ENCODE measurements at regions not wholly inside any gene's neighbourhood (a gene's known extent, or its start where the extent isn't known, plus 50 kb on each side); places are given as distances from the start of the nearest gene placed in this dataset.
A peak's percentile ranks its signal among the peaks of the same experiment; 100 is the strongest.

- no peak for DNase-seq (ENCODE audit: low read depth in 2 of 2)
These were observed 169.5 kb downstream of the BLID start for GRCh38 chr11:121946514-121946913.

- DNase-seq (ENCODE audit: low read depth in 2 of 2), result no peak
These were observed 171.3 kb downstream of the BLID start for GRCh38 chr11:121944556-121945230.

GRCh38 chr11:121938076-121938475 is 177.9 kb downstream of the BLID start:
- DNase-seq (ENCODE audit: low read depth in 2 of 2), result no peak

- DNase-seq (ENCODE audit: low read depth in 2 of 2), result no peak
These were observed 179.1 kb downstream of the BLID start for GRCh38 chr11:121936781-121937447.

GRCh38 chr11:121936370-121936769 is 179.6 kb downstream of the BLID start:
- DNase-seq (ENCODE audit: low read depth in 2 of 2), result no peak

- DNase-seq (ENCODE audit: low read depth in 2 of 2), result no peak
These were observed 182.3 kb downstream of the BLID start for GRCh38 chr11:121933694-121934093.

- no peak for DNase-seq (ENCODE audit: low read depth in 2 of 2)
These were observed 182.7 kb downstream of the BLID start for GRCh38 chr11:121933294-121933693.

GRCh38 chr11:121932646-121933185 is 183.3 kb downstream of the BLID start:
- DNase-seq (ENCODE audit: low read depth in 2 of 2), result no peak

GRCh38 chr11:121931748-121932352 is 184.2 kb downstream of the BLID start:
- no peak for DNase-seq (ENCODE audit: low read depth in 2 of 2)

GRCh38 chr11:121931121-121931520 is 184.9 kb downstream of the BLID start:
- DNase-seq (ENCODE audit: low read depth in 2 of 2), result no peak

GRCh38 chr11:121930004-121930965 is 185.7 kb downstream of the BLID start:
- no peak for DNase-seq (ENCODE audit: low read depth in 2 of 2)

GRCh38 chr11:121929581-121929980 is 186.4 kb downstream of the BLID start:
- peak in 1 of 2 donors; percentile 26 for DNase-seq (ENCODE audit: low read depth in 2 of 2)

GRCh38 chr11:121928597-121929580 is 187.1 kb downstream of the BLID start:
- DNase-seq (ENCODE audit: low read depth in 2 of 2), result no peak

- no peak for DNase-seq (ENCODE audit: low read depth in 2 of 2)
These were observed 188.2 kb downstream of the BLID start for GRCh38 chr11:121927789-121928188.

- DNase-seq (ENCODE audit: low read depth in 2 of 2), result no peak
These were observed 188.8 kb downstream of the BLID start for GRCh38 chr11:121927097-121927785.

- DNase-seq (ENCODE audit: low read depth in 2 of 2), result no peak
These were observed 191.8 kb downstream of the BLID start for GRCh38 chr11:121924191-121924590.

GRCh38 chr11:121917482-121917881 is 198.5 kb downstream of the BLID start:
- DNase-seq (ENCODE audit: low read depth in 2 of 2), result no peak

- DNase-seq (ENCODE audit: low read depth in 2 of 2), result no peak
These were observed 201.4 kb downstream of the BLID start for GRCh38 chr11:121914508-121915059.

- DNase-seq (ENCODE audit: low read depth in 2 of 2), result no peak
These were observed 206.4 kb downstream of the BLID start for GRCh38 chr11:121909596-121909995.

Measured in dermis microvascular lymphatic vessel endothelial cell (primary cell).